ENCODE measurements at regions not wholly inside any gene's neighbourhood (a gene's known extent, or its start where the extent isn't known, plus 50 kb on each side); places are given as distances from the start of the nearest gene placed in this dataset.

GRCh38 chr6:127031511-127031910, 87.0 kb upstream of the RSPO3 start:
- TF ChIP-seq POLR2A (IDR thresholded peaks at IDR 0.05): no peak
- TF ChIP-seq CTCF (IDR thresholded peaks at IDR 0.05): no peak
